GM12878 (cell line): ENCODE measurements at regions not wholly inside any gene's neighbourhood (a gene's known extent, or its start where the extent isn't known, plus 50 kb on each side); places are given as distances from the start of the nearest gene placed in this dataset.

ENCODE experiments used
- ATAC-seq: fragments of 200-7000 bp; cut with Tn5 transposase; 3 replicates; pipeline ENCODE4 v1.9.1; 2020; ENCODE audit warnings: mild to moderate bottlenecking, moderate library complexity
- BruUV-seq: library from RNA; stranded (reverse); fragments of 400-500 nt; replicated peaks from 2 replicates; lab custom pipeline; 2021; lab: Mats Ljungman, UMichigan
- CTCF ChIA-PET: fragments of 300-600 bp; sonication (Branson Sonifier 250); formaldehyde crosslinking; extraction: SDS; loops from one replicate; lab custom pipeline; 2021; ENCODE audit warnings: inconsistent platforms; lab: Yijun Ruan, JAX
- POLR2A ChIA-PET: fragments of 350-600 bp; formaldehyde crosslinking; extraction: SDS; loops from one replicate; lab custom pipeline; 2021; ENCODE audit warnings: inconsistent platforms; lab: Charles Lee
- RAD21 ChIA-PET: fragments of 300-600 bp; sonication (Branson Sonifier 250); formaldehyde crosslinking; loops from one replicate; lab custom pipeline; 2023; ENCODE audit warnings: antibody characterized with exemption; ENCODE audit not compliant: unreplicated experiment; lab: Charles Lee
- SMC1A ChIA-PET: fragments of 300-600 bp; sonication (Branson Sonifier 250); formaldehyde crosslinking; loops from one replicate; lab custom pipeline; 2023; ENCODE audit not compliant: unreplicated experiment, uncharacterized antibody; lab: Charles Lee
- DNase-seq: peaks from one replicate; pipeline ENCODE4 v3.0.0-alpha.2; 2011; ENCODE audit warnings: low read depth, low spot score
- FAIRE-seq: peaks from 3 replicates; lab custom pipeline; 2011; peaks lifted over from hg19 to GRCh38; lab: Jason Lieb, UNC
- H2AFZ ChIP-seq: 2 replicates; pipeline ENCODE4 v1.6.0; 2011; ENCODE audit warnings: low read depth, low read length, control low read depth; ENCODE audit not compliant: control insufficient read depth
- H3K27ac ChIP-seq: 2 replicates; pipeline ENCODE4 v1.5.1; 2011; ENCODE audit warnings: control low read depth; ENCODE audit not compliant: control insufficient read depth, insufficient read depth
- H3K27me3 ChIP-seq, 2 experiments: replicated peaks in 1 of 2; 2 replicates each; pipeline versions ENCODE4 v1.6.0 to v1.6.1; 2011; ENCODE audit warnings: low read length in 1 of 2; ENCODE audit not compliant: control insufficient read depth in 2 of 2, insufficient read depth in 2 of 2
- H3K36me3 ChIP-seq, 2 experiments: 2 replicates each; pipeline ENCODE4 v1.5.1; 2011; ENCODE audit warnings: low read length in 1 of 2; ENCODE audit not compliant: control insufficient read depth in 2 of 2, insufficient read depth in 2 of 2
- H3K4me1 ChIP-seq: 2 replicates; pipeline ENCODE4 v1.6.1; 2011; ENCODE audit warnings: mild to moderate bottlenecking, low read length, moderate library complexity, mixed read lengths; ENCODE audit not compliant: control insufficient read depth, insufficient read depth
- H3K4me2 ChIP-seq: 2 replicates; pipeline ENCODE4 v1.6.0; 2011; ENCODE audit warnings: control low read depth; ENCODE audit not compliant: control insufficient read depth, insufficient read depth
- H3K4me3 ChIP-seq: fragments of 200-600 bp; sonication (generic); 2 replicates; pipeline ENCODE4 v1.5.1; 2016
- H3K79me2 ChIP-seq: 2 replicates; pipeline ENCODE4 v1.6.0; 2011; ENCODE audit warnings: low read length; ENCODE audit not compliant: control insufficient read depth, insufficient read depth
- H3K9ac ChIP-seq: 2 replicates; pipeline ENCODE4 v1.8.0; 2011; ENCODE audit warnings: low read length, control low read depth, mixed read lengths; ENCODE audit not compliant: control insufficient read depth, insufficient read depth
- H3K9me3 ChIP-seq: replicated peaks from 3 replicates; pipeline ENCODE4 v1.5.1; 2011; ENCODE audit warnings: mild to moderate bottlenecking, low read length; ENCODE audit not compliant: control insufficient read depth, insufficient read depth
- H4K20me1 ChIP-seq: 2 replicates; pipeline ENCODE4 v1.6.0; 2011; ENCODE audit not compliant: control insufficient read depth, insufficient read depth
- JUNB ChIP-seq: IDR thresholded peaks from 2 replicates; pipeline ENCODE4 v1.6.1; 2016; ENCODE audit warnings: antibody characterized with exemption, mild to moderate bottlenecking
- MEF2A ChIP-seq: IDR thresholded peaks from 2 replicates; pipeline ENCODE4 v1.6.1; 2011; ENCODE audit warnings: low read depth, mild to moderate bottlenecking, low read length, moderate library complexity; ENCODE audit not compliant: insufficient read depth
- PAX5 ChIP-seq: IDR thresholded peaks from 2 replicates; pipeline ENCODE4 v1.6.1; 2011; ENCODE audit warnings: low read depth, low read length, borderline replicate concordance
- SIX5 ChIP-seq: IDR thresholded peaks from 2 replicates; pipeline ENCODE4 v1.6.1; 2011; ENCODE audit warnings: mild to moderate bottlenecking, low read depth, low read length, moderate library complexity; ENCODE audit not compliant: severe bottlenecking
- SUPT20H ChIP-seq: IDR thresholded peaks from 2 replicates; pipeline ENCODE4 v1.6.1; 2011; ENCODE audit warnings: low read depth, mild to moderate bottlenecking, low read length, moderate library complexity, borderline replicate concordance; ENCODE audit not compliant: control insufficient read depth
- TAF1 ChIP-seq: IDR thresholded peaks from 2 replicates; pipeline ENCODE4 v1.6.1; 2011; ENCODE audit warnings: mild to moderate bottlenecking, low read depth, low read length, borderline replicate concordance
- ZBTB11 ChIP-seq: fragments of 450-650 bp; formaldehyde crosslinking; IDR thresholded peaks from 2 replicates; pipeline ENCODE4 v1.5.0; 2022; ENCODE audit warnings: mild to moderate bottlenecking, missing genetic modification characterization
- ZNF207 ChIP-seq: fragments of 450-650 bp; IDR thresholded peaks from 2 replicates; pipeline ENCODE4 v1.6.1; 2014; ENCODE audit warnings: antibody characterized with exemption, mild to moderate bottlenecking, borderline replicate concordance
- WGBS: methylation state at CpG from one replicate; pipeline ENCODE4 v1.1.6; 2016; ENCODE audit warnings: low lambda C conversion rate; ENCODE audit not compliant: insufficient replicate concordance, insufficient coverage; ENCODE audit errors: missing lambda C conversion rate; 5-methylcytosine and 5-hydroxymethylcytosine counted together
- in situ Hi-C: fragments of 300-500 bp; cut with MboI; formaldehyde crosslinking; loops from 9 replicates; pipeline ENCODE4 v1.14.3; 2018; ENCODE audit warnings: mixed read lengths
- intact Hi-C: fragments of 100-400 bp; cut with micrococcal nuclease; formaldehyde crosslinking; loops from one replicate; pipeline ENCODE4 v1.14.2; 2022; ENCODE audit not compliant: unreplicated experiment

- no peak for TF ChIP-seq MEF2A
- no peak for TF ChIP-seq SUPT20H
- TF ChIP-seq, all 136 proteins: peak for 0
Measured at GRCh38 chr19:31111741-31112140, 237.5 kb downstream of the TSHZ3 start (continued).

- Histone ChIP-seq H3K27me3 (no peaks in the 10 kb centered on the region), H3K79me2 (no peaks in the 10 kb centered on the region), H3K4me1 (no peaks in the 10 kb centered on the region), H3K9me3 (no peaks in the 10 kb centered on the region; the same call in 2 of the 3 replicates), H3K36me3 (no peaks in the 10 kb centered on the region), H3K4me2 (no peak overlapping the region), H4K20me1 (no peaks in the 10 kb centered on the region), H2AFZ (no peak overlapping the region), H3K9ac (no peak overlapping the region), H3K4me3 (no peak overlapping the region), H3K27ac (no peak overlapping the region)
- POLR2A ChIA-PET = no interaction called here
- no peak for FAIRE-seq
- BruUV-seq = no TSS peak
- in situ Hi-C loops (no loop called here), intact Hi-C loops (no loop called here)
- RAD21 ChIA-PET = no interaction called here
- SMC1A ChIA-PET = no interaction called here
- TF ChIP-seq JUNB = no peak
- TF ChIP-seq TAF1 = no peak
- TF ChIP-seq ZBTB11 = no peak
- TF ChIP-seq PAX5 = no peak
- TF ChIP-seq ZNF207 = no peak
- no peak for TF ChIP-seq SIX5
- ATAC-seq = no peak
- WGBS = 14% methylated on average over 5 of the region's 5 CpGs
- CTCF ChIA-PET = no interaction called here
- no peak for DNase-seq
Measured at GRCh38 chr19:31110336-31110735, 238.9 kb downstream of the TSHZ3 start.
